ENCODE measurements at regions not wholly inside any gene's neighbourhood (a gene's known extent, or its start where the extent isn't known, plus 50 kb on each side); places are given as distances from the start of the nearest gene placed in this dataset.

DNA sequence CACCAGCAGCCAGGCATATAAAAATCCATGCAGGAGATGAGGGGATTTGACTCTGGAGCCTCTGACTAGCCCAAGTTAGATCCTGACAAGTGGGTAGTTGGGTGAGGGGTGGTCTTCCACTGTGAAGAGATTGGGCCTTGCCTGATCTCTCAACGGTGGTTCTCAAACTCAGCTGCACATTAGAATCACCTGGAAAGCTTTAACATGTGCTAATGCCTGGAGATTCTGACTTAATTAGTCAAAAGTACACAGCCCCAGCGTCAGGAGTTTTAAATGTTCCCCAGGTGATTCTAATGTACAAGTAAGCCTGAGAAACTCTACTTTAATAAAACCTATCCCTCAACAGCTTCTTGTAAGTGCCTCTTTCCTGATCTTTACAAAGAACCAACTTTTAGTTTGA is 57.5 kb downstream of the GCNT4 start:
- no peaks in the 10 kb centered on the region for H4K20me1 ChIP-seq (ENCODE audit: insufficient read depth)
- H3K36me3 ChIP-seq (ENCODE audit: control insufficient read depth in 1 of 2, insufficient read depth in 2 of 2, low read length in 2 of 2): no peaks in the 10 kb centered on the region
- ATAC-seq (no peak), DNase-seq (ENCODE audit: low read depth, low spot score) (no peak)
- H3K4me1 ChIP-seq (ENCODE audit: control insufficient read depth in 1 of 2, insufficient read depth in 2 of 2, low read length in 2 of 2): no peaks in the 10 kb centered on the region
- H3K9me2 ChIP-seq (ENCODE audit: insufficient read depth): 0 out of 2 replicates have a peak, but pooled peaks cover 2% of the 10 kb centered on the region
- TF ChIP-seq, protein P1, sequence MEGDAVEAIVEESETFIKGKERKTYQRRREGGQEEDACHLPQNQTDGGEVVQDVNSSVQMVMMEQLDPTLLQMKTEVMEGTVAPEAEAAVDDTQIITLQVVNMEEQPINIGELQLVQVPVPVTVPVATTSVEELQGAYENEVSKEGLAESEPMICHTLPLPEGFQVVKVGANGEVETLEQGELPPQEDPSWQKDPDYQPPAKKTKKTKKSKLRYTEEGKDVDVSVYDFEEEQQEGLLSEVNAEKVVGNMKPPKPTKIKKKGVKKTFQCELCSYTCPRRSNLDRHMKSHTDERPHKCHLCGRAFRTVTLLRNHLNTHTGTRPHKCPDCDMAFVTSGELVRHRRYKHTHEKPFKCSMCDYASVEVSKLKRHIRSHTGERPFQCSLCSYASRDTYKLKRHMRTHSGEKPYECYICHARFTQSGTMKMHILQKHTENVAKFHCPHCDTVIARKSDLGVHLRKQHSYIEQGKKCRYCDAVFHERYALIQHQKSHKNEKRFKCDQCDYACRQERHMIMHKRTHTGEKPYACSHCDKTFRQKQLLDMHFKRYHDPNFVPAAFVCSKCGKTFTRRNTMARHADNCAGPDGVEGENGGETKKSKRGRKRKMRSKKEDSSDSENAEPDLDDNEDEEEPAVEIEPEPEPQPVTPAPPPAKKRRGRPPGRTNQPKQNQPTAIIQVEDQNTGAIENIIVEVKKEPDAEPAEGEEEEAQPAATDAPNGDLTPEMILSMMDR (IDR thresholded peaks at IDR 0.05 in 2 of 3, conservative IDR thresholded peaks at IDR 0.05 in 1 of 3; ENCODE audit: borderline replicate concordance in 1 of 3, insufficient read depth in 1 of 3, low read depth in 2 of 3, low read length in 2 of 3): no peak
- TF ChIP-seq REST (IDR thresholded peaks at IDR 0.05; ENCODE audit: low read depth): no peak
- no peak for TF ChIP-seq TCF7L2 (IDR thresholded peaks at IDR 0.05; ENCODE audit: borderline replicate concordance, extremely low read depth, insufficient read depth, insufficient read length)
- TF ChIP-seq, protein P2, sequence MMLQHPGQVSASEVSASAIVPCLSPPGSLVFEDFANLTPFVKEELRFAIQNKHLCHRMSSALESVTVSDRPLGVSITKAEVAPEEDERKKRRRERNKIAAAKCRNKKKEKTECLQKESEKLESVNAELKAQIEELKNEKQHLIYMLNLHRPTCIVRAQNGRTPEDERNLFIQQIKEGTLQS (IDR thresholded peaks at IDR 0.05): no peak
- TF ChIP-seq JUND (IDR thresholded peaks at IDR 0.05): no peak
- TF ChIP-seq CBX3 (IDR thresholded peaks at IDR 0.05; ENCODE audit: low read depth): no peak
- TF ChIP-seq CEBPB (IDR thresholded peaks at IDR 0.05; ENCODE audit: low read depth): no peak
- no peak for TF ChIP-seq ZFX (IDR thresholded peaks at IDR 0.05)
- no peak for TF ChIP-seq SIN3A (IDR thresholded peaks at IDR 0.05; ENCODE audit: low read depth)
- TF ChIP-seq EGR1 (IDR thresholded peaks at IDR 0.05; ENCODE audit: low read depth): no peak
- no peak for TF ChIP-seq ZNF274 (IDR thresholded peaks at IDR 0.05; ENCODE audit: low read depth, low read length)
- TF ChIP-seq POLR2AphosphoS5 (IDR thresholded peaks at IDR 0.05; ENCODE audit: low read depth, low read length): no peak
- no peak for TF ChIP-seq FOSL1 (IDR thresholded peaks at IDR 0.05; ENCODE audit: low read depth)
- TF ChIP-seq, protein P3, sequence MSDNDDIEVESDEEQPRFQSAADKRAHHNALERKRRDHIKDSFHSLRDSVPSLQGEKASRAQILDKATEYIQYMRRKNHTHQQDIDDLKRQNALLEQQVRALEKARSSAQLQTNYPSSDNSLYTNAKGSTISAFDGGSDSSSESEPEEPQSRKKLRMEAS (IDR thresholded peaks at IDR 0.05): no peak
- no peak for TF ChIP-seq ELF1 (IDR thresholded peaks at IDR 0.05; ENCODE audit: borderline replicate concordance, low read depth)
- no peaks in the 10 kb centered on the region for H3K9me3 ChIP-seq (ENCODE audit: control insufficient read depth in 1 of 2, insufficient read depth in 1 of 2, low read depth in 1 of 2, low read length in 2 of 2)
- no peak overlapping the region for H2AFZ ChIP-seq (ENCODE audit: low read depth, low read length, poor library complexity, severe bottlenecking)
- BruUV-seq (replicated peaks): no TSS peak
- no peak overlapping the region for H3K27ac ChIP-seq (ENCODE audit: low read depth, low read length)
- intact Hi-C loops (cut with micrococcal nuclease): no loop called here
- RAD21 ChIA-PET (ENCODE audit: low non-redundant PET in 1 of 2, low total read pairs in 2 of 2, uncharacterized antibody in 2 of 2, unreplicated experiment in 2 of 2): no interaction called here
- POLR2A ChIA-PET: no interaction called here
- CTCF ChIA-PET: no interaction called here
- H3K4me2 ChIP-seq (ENCODE audit: low read length): no peak overlapping the region
- H3K4me3 ChIP-seq (replicated peaks in 1 of 2; ENCODE audit: low read depth in 1 of 2, low read length in 2 of 2): no peak overlapping the region
- no peaks in the 10 kb centered on the region for H3K79me2 ChIP-seq (ENCODE audit: insufficient read depth, low read length)
- no peak overlapping the region for H3K9ac ChIP-seq (ENCODE audit: low read length)
- H3K27me3 ChIP-seq (ENCODE audit: insufficient read depth, low read length): no peaks in the 10 kb centered on the region
